ENCODE measurements at regions not wholly inside any gene's neighbourhood (a gene's known extent, or its start where the extent isn't known, plus 50 kb on each side); places are given as distances from the start of the nearest gene placed in this dataset.

DNA sequence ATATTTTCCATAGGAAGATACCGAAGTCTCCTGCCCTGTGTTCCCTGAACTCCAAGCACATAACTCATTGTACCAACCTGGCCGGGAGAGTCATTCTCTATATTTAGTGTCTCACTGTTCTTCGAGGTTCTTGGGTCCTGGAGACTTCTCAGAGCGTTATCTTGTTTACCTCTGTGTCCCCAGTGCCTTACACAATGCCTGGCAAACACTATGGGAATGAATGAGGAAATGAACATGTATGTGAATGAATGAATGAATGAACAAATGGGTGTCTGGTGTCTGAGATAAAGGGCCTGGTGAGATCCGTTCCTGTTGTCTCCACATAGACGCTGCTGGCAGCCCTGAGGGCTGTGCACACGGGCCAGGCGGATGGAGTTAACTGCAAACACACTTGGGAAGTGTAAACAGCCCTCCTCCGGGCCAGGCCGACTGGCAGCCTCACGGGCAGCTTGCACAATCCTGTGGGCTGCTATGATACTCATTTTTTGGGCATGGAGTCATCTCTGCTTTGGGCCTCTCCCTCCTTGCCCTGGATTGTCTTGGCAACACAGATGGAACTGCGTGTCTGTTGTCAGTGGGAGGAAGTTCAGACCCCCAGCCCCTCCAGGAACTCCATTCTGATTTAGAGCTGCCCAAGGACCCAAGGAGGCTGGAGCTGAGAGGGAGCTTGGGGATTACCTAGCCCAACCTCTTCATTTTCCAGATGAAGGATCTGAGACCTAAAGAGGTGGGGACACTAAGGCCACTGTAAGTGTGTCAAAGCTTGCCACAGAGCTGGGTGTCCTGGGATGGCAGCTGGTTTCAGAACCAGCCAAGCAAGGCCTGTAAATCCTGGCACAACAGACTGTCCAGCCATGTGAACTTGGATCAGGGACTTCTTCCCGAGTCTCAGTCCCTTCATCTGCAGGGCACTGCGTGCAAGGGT lies 124.4 kb downstream of the INHBB start (continued):
- TF ChIP-seq, protein P1, sequence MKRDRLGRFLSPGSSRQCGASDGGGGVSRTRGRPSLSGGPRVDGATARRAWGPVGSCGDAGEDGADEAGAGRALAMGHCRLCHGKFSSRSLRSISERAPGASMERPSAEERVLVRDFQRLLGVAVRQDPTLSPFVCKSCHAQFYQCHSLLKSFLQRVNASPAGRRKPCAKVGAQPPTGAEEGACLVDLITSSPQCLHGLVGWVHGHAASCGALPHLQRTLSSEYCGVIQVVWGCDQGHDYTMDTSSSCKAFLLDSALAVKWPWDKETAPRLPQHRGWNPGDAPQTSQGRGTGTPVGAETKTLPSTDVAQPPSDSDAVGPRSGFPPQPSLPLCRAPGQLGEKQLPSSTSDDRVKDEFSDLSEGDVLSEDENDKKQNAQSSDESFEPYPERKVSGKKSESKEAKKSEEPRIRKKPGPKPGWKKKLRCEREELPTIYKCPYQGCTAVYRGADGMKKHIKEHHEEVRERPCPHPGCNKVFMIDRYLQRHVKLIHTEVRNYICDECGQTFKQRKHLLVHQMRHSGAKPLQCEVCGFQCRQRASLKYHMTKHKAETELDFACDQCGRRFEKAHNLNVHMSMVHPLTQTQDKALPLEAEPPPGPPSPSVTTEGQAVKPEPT (CRISPR knock-in tag; IDR thresholded peaks at IDR 0.05; ENCODE audit: low read depth) = peak; percentile 82; the same call in 1 of the 2 replicates
- TF ChIP-seq MZF1 (CRISPR knock-in tag; IDR thresholded peaks at IDR 0.05; ENCODE audit: borderline replicate concordance) (no peak), REL (CRISPR knock-in tag; conservative IDR thresholded peaks at IDR 0.05) (no peak), TCF7 (IDR thresholded peaks at IDR 0.05; ENCODE audit: low read depth) (peak; percentile 71; the same call in 1 of the 2 replicates), TBX3 (IDR thresholded peaks at IDR 0.05; ENCODE audit: borderline replicate concordance) (no peak; the same call in 1 of the 2 replicates), ZNF619 (CRISPR knock-in tag; IDR thresholded peaks at IDR 0.05) (peak; percentile 22; the same call in 1 of the 2 replicates), ZNF333 (CRISPR knock-in tag; IDR thresholded peaks at IDR 0.05; ENCODE audit: borderline replicate concordance) (0 out of 2 replicates have a peak, but pooled peaks have one; percentile 13), KDM5A (IDR thresholded peaks at IDR 0.05; ENCODE audit: borderline replicate concordance, low read length) (no peak), HOXA5 (CRISPR knock-in tag; IDR thresholded peaks at IDR 0.05) (peak; percentile 31; the same call in 1 of the 2 replicates), ZSCAN21 (CRISPR knock-in tag; IDR thresholded peaks at IDR 0.05; ENCODE audit: borderline replicate concordance) (peak; percentile 59; the same call in 1 of the 2 replicates), HNRNPK (IDR thresholded peaks at IDR 0.05; ENCODE audit: low read depth, low read length, poor library complexity, severe bottlenecking) (no peak), SUZ12 (IDR thresholded peaks at IDR 0.05; ENCODE audit: low read depth, low read length) (no peak), CCDC6 (CRISPR knock-in tag; IDR thresholded peaks at IDR 0.05) (0 out of 2 replicates have a peak, but pooled peaks have one; percentile 70)
- TF ChIP-seq, protein P2, sequence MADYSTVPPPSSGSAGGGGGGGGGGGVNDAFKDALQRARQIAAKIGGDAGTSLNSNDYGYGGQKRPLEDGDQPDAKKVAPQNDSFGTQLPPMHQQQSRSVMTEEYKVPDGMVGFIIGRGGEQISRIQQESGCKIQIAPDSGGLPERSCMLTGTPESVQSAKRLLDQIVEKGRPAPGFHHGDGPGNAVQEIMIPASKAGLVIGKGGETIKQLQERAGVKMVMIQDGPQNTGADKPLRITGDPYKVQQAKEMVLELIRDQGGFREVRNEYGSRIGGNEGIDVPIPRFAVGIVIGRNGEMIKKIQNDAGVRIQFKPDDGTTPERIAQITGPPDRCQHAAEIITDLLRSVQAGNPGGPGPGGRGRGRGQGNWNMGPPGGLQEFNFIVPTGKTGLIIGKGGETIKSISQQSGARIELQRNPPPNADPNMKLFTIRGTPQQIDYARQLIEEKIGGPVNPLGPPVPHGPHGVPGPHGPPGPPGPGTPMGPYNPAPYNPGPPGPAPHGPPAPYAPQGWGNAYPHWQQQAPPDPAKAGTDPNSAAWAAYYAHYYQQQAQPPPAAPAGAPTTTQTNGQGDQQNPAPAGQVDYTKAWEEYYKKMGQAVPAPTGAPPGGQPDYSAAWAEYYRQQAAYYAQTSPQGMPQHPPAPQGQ (CRISPR knock-in tag; IDR thresholded peaks at IDR 0.05; ENCODE audit: borderline replicate concordance) = peak; percentile 63; the same call in 1 of the 2 replicates
- TF ChIP-seq, protein P3, sequence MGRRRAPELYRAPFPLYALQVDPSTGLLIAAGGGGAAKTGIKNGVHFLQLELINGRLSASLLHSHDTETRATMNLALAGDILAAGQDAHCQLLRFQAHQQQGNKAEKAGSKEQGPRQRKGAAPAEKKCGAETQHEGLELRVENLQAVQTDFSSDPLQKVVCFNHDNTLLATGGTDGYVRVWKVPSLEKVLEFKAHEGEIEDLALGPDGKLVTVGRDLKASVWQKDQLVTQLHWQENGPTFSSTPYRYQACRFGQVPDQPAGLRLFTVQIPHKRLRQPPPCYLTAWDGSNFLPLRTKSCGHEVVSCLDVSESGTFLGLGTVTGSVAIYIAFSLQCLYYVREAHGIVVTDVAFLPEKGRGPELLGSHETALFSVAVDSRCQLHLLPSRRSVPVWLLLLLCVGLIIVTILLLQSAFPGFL (CRISPR knock-in tag; IDR thresholded peaks at IDR 0.05) = no peak
- TF ChIP-seq, protein P4, sequence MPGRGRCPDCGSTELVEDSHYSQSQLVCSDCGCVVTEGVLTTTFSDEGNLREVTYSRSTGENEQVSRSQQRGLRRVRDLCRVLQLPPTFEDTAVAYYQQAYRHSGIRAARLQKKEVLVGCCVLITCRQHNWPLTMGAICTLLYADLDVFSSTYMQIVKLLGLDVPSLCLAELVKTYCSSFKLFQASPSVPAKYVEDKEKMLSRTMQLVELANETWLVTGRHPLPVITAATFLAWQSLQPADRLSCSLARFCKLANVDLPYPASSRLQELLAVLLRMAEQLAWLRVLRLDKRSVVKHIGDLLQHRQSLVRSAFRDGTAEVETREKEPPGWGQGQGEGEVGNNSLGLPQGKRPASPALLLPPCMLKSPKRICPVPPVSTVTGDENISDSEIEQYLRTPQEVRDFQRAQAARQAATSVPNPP (CRISPR knock-in tag; IDR thresholded peaks at IDR 0.05) = no peak
- TF ChIP-seq, protein P5, sequence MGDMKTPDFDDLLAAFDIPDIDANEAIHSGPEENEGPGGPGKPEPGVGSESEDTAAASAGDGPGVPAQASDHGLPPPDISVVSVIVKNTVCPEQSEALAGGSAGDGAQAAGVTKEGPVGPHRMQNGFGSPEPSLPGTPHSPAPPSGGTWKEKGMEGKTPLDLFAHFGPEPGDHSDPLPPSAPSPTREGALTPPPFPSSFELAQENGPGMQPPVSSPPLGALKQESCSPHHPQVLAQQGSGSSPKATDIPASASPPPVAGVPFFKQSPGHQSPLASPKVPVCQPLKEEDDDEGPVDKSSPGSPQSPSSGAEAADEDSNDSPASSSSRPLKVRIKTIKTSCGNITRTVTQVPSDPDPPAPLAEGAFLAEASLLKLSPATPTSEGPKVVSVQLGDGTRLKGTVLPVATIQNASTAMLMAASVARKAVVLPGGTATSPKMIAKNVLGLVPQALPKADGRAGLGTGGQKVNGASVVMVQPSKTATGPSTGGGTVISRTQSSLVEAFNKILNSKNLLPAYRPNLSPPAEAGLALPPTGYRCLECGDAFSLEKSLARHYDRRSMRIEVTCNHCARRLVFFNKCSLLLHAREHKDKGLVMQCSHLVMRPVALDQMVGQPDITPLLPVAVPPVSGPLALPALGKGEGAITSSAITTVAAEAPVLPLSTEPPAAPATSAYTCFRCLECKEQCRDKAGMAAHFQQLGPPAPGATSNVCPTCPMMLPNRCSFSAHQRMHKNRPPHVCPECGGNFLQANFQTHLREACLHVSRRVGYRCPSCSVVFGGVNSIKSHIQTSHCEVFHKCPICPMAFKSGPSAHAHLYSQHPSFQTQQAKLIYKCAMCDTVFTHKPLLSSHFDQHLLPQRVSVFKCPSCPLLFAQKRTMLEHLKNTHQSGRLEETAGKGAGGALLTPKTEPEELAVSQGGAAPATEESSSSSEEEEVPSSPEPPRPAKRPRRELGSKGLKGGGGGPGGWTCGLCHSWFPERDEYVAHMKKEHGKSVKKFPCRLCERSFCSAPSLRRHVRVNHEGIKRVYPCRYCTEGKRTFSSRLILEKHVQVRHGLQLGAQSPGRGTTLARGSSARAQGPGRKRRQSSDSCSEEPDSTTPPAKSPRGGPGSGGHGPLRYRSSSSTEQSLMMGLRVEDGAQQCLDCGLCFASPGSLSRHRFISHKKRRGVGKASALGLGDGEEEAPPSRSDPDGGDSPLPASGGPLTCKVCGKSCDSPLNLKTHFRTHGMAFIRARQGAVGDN (CRISPR knock-in tag; IDR thresholded peaks at IDR 0.05) = peak; percentile 93
